ENCODE measurements at regions not wholly inside any gene's neighbourhood (a gene's known extent, or its start where the extent isn't known, plus 50 kb on each side); places are given as distances from the start of the nearest gene placed in this dataset.

DNA sequence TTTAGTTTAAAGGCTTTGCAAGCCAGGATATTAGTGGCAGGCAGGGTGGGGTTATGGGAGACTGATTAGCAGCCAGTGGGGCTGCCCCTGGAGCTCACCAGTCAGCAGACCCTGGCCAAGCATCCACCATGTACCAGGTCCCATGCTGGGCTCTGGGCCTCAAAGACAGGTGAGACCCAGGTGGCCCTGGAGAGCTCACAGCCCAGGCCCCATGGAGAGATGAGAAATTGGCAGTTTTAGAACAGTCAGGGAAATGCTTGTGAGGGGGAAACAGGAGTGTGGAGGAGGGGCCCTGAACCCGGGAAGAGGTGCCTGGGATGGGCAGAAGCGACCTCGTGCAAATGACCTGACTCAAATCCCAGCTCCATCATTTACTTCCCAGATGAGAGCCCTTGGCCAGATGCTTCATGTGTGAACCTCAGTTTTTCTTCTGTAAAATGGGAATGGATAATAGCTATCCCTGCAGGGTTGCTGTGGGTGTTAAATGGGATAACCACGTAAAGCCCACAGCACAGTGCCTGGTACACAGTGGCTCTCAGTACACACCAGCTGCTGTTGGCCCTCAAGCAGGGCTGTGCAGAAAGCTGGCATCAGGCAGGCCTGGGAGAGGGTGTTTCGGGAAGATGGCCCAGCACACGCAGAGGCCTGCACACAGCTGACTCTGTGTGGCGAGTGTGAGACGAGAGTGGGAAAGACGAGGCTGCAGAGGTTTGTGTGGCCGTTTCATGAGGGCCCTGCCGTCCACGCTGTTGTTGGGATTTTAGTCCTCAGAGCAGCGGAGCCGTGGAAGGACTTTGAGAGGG lies 518.5 kb downstream of the PTPRU start:
- DNase-seq: no peak

DNA sequence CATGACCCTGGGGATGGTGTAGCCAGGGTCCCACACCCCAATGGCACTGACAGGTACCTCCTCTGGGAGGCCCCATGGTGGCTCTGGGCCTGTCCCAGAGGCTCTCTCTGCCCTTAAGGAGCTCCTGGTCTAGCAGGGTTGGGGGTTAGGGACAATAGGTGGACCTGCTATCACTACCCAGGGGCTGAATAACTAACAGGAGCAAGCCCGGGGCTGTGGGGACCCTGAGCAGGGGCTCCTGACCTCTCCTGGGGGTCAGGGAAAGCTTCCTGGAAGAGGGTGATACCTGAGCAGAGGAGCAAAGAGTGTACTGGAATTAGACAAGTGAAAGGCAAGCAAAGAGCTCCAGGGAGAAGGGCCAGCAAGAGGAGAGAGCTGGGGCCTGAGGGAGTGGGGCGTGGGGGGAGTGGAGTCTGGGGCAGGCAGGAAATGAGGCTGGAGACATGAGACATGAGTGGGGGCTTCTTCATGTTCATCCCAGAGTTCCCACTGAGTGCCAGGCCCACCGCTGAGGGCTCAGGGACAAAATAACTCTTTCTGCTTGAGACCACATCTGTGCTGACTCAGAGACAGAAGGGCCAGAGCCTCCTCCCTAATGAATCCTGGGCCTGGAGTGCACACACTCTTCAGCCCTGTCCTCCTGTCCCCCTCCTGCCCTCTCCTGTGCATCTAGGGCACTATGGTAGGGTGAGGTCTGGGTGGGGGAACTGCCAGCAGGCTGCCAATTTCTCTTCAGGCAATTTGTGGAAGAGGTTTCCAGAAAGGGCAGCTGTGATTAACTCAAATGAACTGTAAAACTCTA lies 517.6 kb downstream of the PTPRU start:
- DNase-seq: no peak

DNA sequence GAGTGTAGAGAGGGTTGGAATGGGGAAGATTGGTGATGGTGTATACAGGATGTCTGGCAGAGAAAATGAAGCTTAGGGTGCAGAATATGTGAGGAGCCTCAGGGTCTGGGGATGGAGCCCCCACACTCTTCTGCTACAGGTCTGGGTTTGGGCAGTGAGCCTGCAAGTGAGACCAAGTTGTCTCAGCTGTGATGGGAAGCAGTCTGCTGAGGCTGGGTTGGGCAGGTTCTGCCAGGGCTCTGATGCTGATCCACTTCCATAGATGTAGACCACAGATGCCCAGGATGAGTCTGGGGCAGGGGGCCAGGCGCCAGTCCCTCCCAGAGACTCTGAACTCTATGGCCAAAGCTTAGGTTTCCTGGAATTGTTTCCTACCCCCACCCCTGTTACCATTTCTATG lies 516.9 kb downstream of the PTPRU start:
- DNase-seq: no peak

DNA sequence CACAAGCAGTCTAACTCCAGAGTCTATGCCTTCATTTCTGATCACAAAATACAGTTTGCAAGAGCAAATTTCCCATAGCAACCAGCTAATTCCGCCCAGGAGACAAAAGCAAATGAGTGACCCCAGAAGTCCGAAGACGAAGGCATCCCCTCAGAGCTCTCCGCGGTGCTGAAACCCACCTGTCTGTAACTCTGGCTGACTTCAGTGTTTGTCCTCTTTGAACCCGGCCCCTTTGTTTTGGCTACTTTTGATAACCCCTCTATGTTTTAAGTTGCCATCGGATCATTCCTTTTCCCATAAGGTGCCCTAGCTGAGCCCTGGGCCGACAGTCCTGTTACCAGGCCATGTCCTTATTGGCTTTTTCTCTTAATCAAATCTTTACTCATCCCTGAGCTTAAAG lies 515.8 kb downstream of the PTPRU start:
- peak in 2 of 3 donors; percentile 4 to 13 for DNase-seq

DNA sequence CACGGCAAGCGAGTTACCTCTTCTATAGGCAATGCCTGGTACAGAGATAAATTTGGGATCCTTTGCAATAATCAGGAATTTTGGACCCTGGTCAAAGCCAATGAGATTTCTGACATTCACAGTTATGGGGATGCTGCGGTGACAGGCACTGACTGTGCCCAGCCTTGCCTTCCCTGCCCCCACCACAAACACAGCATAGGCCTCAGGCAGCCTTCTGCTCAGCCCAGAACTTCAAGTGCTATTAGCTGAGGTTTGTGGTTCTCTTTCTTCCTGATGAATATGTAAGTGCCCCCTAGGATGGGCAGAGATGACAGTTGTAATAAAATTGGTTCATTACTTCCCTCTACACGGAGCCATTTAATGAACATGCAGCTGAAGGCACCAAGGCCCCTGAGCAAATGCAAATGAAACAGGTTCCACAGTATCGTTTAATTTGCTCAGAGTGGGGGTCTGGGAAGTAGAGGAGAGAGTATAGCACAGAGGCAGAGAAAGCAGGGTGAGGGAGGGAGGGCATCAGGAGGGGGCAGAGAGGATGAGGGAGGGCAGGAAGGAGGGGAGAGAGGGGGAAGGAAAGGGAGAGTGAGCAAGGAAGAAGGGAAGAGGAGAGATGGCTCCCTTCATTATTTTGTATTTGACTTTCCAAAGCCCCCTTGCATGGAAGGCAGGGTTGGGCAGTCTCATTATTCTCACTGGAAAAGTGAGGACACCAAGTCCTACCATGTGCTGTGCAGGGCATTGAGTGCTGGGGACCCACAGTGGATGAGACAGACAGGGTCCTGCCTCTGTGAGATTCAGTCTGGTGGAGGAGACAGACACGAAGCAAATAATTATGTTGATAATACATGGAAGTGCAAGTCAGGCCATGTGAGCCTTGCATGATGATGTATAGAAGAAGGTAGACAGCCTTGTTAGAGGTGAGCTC lies 513.0 kb downstream of the PTPRU start:
- DNase-seq: no peak

DNA sequence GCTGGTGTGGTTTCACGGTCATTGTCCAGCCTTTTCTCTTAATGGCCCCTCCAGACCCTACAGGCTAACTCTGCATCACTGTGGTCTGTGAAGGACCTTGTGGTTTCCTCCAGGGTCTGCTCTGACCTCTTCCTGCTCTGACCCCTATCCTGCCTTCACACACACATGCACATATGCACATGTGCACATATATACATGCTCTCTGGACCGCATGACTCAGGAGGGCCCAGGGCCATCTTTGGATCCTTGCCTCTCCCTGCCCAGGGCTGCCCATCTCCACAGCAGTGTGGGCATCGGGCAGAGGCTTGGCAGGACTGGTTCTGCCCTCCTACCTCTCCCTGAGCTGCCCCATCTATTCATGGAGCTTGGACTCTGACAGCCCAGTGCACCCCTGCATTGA lies 510.9 kb downstream of the PTPRU start:
- no peak for DNase-seq

DNA sequence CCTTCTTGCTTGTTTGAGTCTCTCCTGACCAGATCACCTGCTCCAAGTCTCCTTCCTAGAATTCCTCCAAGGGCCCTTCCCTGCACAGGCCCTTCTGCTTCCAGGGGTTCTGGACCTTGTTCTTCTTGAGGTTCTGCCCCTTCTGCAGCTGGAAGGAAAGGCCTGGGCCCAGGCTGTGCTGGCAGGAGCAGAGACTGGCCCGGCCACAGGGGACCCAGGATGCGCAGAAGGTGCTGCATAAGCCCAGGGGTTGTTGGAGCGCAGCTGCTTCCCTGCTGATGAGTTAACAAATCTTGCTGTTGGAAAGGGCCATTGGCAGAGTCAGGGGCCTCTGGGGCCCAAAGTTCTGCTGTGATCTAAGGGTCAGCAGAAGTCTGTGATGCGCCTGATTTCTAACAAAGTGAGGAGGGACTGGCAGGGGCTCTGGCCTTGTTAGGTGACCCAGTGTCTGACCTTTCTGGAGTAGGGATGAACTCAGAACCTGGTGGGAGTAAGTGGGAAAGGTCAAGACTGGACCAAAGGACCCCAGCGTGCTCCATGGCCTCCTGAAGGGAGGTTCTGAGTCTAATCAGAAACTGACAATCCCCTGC lies 509.8 kb downstream of the PTPRU start:
- DNase-seq: no peak

DNA sequence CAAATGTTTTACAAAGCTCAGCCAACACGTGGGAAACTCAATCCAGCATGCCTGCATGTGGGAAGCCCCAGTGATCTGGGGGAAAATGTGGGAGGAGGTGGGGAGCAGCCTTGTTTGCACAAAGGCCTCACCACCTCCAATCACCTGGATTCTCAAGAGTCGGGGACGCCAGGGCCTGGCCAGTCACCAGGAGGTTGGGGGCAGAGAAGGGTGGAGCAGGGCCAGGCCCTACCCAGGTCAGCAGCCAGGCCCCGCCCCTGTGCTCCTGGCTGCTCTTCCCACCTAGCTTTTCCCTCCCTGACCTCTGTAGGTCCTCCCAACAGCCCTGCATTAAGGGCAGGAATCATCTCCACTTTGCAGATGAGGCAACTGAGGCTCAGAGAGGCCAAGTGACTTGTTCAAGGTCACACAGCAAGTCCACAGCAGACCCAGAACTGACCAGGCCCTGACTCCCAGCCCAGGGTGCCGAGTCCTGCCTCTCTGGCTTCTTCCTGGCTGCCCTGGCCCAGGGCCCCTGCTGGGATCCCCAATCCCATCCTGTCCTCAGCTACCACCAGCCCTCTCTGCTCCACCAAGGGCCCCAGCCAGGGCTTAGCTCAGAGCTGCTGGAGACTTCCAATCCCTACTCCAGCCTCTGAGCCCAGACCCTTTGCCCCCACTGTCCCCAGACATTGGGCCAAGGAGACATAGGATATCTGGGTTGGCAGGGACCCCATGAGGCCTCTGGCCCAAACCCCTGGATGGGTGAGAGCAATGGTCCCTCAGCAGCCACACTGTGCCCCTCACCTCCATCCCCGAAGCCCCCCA lies 508.6 kb downstream of the PTPRU start:
- no peak for DNase-seq

DNA sequence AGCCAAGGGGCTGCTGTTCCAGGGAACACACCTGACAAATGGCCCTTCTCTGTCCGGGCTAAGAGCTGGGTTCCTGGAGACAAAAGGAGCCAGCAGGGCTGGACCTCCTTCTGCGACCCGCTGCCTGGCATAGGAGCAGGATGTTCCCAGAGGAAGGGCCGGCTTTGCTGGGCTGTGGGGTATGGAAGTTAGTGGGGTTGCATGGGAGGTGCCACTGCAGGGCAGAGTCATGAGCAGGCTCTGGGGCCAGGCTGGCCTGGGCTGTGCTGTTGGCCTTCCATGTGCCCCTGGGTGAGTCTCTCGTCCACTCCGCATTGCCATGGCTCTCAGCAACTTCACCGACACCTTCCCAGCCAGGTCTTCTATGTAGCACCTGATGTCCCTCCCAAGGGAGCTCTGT lies 507.6 kb downstream of the PTPRU start:
- no peak for DNase-seq

DNA sequence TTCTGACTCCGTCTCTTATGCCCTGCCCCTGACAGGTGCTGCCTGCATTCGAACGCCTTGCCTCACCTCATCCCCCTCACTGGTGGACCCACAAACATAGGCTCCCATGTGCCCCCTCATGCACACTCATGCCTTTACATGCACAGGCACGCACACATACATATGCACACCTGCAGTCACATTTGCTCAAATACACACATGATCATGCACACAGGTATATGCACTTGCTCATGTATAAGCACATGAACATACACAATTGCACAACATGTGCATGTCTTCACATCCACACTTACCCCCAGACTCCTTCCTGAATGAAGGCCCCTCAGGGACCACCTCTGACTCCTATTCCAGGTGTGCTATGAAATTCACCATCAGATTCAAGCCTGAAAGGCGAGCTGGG lies 506.9 kb downstream of the PTPRU start:
- no peak for DNase-seq

DNA sequence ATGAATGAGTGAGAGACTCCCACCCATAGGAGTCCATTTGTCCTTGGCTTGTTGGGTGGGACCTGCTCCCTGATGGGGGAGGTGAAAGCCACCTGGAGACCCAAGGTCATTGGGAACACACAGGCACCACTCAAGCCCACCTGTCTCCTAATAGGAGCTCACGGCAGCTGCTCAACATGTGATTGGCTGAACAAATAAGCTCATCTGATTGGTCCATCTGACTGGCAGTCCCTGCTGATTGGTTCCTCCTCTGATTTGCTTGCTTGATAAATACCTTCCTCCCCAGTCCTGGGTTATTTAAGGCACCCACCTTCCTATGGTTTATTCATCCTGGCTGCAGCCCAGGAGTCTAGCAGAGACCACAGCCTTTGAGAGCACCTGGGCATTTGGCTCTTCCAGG lies 502.9 kb downstream of the PTPRU start:
- DNase-seq: no peak

DNA sequence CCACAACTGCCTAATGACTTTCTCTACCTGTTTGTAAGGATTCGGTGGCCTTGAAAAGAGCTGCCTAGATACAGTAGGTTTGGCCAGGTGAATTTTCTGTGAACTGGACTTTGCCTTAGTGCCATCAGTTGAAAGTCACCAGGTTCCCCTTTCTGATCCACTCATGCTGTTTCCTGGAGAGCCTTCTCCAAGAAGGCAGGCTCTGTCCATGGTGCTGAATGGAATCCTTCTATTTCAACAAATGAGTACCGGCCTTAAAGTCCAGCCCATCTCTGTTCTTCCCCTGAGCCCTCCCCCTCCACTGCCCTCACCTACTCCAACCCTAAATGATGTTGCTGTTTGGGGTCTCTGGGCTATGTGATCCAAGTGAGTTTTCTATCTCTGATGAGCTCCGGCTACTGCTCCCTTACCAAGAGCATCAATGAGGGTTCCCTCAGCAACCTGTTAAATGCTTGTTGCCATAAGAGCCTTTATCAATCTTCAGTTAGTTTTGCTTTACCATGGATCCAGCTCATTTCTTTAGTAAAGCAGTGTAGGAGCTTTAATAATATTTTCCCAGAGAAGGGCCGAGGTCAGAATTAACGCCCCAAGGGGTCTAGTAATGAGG lies 500.4 kb downstream of the PTPRU start:
- peak; percentile 43 to 64 (median 57) for DNase-seq

DNA sequence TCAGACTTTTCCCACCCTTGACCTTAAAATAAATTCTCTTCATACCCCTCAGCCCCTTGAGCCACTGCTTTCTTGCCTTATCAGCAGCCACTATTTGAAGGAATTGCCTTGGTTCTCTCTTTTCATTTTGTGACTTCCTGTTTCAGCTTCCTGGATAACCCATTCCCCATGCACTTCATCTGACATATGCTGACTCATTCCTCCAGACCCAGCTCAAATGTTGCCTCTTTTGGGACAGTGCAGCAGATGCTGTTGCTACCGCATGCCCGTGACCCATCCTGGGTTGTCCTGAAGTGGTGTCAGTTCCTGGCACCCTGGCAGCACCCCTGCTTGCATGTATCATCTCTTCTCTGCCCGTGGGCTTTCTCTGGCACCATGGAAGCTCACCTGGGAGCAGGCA lies 496.1 kb downstream of the PTPRU start:
- no peak for DNase-seq

DNA sequence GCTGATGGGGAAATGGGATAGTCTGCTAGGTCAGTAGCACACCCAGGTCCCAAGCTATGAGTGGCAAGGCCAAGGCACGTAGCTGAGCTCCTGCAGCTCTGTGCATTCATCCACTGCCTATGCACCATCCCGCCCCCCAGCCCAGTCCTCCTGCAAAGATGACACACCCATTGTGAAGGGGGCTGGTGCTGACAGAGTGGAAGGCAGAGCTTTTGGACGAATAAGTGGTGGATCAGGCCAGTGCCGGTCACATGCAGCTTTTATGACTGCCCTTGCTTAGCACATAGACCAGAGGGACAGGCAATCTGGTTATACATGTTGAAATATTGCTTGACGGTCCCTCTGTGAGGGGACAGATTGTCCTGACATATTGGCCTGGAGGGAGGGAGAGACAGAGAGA lies 494.3 kb downstream of the PTPRU start:
- DNase-seq: no peak

DNA sequence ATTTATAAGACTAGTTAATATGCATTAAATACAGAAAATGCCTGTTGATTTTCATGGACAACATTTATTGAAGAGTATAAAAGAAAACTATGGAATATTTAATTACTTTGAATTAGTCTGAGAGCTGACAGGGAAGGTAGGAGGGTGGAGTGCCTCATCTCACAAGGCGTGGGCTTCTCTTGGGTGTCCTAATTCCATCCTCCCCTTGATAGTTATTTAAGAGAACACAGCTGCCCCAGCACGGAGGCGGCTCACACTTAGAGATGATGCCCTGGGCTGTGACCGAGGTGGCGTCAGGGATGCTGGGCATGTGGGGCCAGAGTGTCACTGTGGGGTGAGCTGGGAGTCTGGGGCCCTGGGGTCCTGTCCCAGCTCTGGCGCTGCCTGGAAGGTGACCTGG lies 493.0 kb downstream of the PTPRU start:
- DNase-seq: no peak

DNA sequence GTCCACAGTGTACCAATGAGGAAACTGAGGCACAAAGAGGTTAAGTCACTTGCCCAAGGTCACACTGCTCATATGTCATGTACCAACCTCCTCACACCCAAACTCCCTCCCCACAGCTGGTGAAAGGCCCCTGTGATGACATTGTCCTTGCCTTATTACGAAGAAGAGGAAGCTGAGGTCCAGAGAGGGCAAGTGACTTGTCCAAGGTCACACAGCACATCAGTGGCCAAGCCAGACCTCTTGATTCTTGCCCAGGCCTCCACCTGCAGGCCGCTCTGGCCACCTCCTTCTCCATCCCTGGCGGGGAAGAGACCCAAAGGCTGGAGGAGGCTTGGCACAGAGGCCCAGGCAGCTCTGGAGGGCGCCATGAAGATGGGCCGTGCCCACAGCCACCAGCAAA lies 492.4 kb downstream of the PTPRU start:
- no peak for DNase-seq

DNA sequence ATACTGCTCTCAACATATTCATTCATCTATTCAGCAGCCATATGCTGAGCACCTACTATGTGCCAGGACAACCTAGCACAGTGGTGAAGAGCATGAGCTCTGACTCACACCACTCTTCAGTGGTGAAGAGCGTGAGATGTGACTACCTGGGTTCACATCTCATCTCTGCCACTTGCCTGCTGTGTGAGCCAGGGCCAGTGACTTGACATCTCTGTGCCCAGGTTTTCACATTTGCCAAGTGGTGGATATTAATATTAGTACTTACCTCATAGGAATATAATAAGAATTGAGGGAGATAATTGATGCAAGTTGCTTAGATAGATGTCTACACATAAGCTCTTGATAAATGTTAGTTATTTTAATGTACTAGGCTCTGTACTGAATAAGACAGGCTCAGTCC lies 488.9 kb downstream of the PTPRU start:
- no peak for DNase-seq

DNA sequence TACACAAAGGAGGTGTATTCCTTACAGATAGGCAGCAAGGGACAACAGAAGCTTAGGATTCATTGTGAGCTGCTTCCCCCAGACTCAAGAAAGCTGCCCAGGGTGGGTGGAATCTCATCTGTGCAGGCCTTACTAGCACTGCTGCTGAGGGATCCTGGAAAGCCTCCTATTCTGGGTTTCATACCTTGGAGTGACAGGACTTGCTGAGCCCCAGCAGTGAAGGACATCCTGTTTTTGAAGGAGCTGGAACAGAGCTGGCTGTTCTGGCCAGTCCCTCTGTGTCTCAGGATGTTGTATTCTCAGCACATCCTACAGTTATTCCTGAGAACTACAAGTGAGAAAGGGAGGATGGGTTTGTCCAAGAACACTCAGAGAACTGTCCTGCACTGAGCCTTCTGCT lies 486.3 kb downstream of the PTPRU start:
- no peak for DNase-seq

DNA sequence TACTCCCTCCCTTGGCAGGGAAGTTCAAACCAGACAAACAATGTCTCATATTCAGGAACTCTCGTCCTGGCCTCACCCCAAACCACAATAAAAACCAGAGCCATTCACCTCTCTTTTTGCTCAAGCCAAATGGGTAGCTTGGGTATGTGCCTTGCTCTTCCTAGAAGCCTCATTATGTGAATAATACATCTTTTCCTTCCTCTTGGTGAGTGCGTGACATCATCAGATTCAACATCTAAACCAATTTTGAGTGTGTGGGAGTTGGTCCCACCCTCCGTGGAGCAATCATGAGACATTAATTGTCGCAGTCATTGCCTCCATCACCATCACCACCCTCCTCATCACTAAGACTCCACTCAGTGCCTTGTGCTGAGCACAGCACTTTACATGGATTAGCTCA lies 482.9 kb downstream of the PTPRU start:
- peak in 1 of 3 donors; percentile 6 for DNase-seq

DNA sequence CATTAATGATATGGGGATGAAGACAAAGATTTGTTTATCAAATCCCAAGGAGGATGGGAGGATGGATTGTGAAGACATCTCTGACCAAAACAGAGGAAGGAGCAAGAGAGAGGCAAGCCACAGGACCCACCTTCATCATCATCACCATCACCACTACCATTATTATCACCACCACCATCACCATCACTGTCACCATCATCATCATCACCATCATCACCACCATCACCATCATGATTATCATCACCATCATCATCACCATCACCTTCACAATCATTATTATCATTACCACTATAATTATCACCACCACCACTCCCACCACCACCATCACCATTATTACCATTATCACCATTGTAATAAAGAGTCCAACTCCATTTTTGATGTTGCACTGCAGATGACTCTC lies 482.5 kb downstream of the PTPRU start:
- DNase-seq: no peak

DNA sequence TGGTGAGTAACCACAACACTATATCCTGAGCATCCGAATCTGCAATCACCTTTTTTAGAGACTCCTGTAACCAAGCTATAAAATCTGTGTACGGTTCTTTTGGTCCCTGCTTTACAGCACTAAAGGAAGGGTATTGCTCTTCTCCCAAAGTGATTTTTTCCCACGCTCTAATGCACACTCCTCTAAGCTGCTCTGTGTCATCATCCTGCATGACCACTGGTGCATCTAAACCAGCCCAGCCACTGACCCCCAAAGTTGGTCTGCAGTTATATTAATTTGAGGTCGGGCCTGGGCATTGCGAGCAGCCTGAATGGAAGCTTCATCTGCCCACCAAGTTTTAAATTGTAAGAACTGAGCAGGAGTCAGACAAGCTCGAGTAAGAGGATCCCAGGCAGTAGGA lies 480.0 kb downstream of the PTPRU start:
- DNase-seq: no peak
